Tibial nerve (tissue), 3 donors: ENCODE measurements at regions not wholly inside any gene's neighbourhood (a gene's known extent, or its start where the extent isn't known, plus 50 kb on each side); places are given as distances from the start of the nearest gene placed in this dataset.

Experiments
- CTCF ChIP-seq, 5 experiments: fragments of 200-600 bp in 3 of 5; fragments of 450-650 bp in 2 of 5; sonication (generic) in 3 of 5; IDR thresholded peaks; one replicate each; pipeline ENCODE4 v1.5.1; 2016 to 2019; ENCODE audit warnings: antibody characterized with exemption in 5 of 5, mild to moderate bottlenecking in 3 of 5, moderate library complexity in 2 of 5
- POLR2A ChIP-seq, 2 donors: fragments of 450-650 bp; IDR thresholded peaks; one replicate each; pipeline ENCODE4 v1.6.1; 2017; ENCODE audit warnings: antibody characterized with exemption in 2 of 2, mild to moderate bottlenecking in 2 of 2, moderate library complexity in 2 of 2

GRCh38 chr7:138243836-138244235, 167.6 kb downstream of the AKR1D1 start:
- TF ChIP-seq CTCF (IDR thresholded peaks at IDR 0.05) (no peak), POLR2A (IDR thresholded peaks at IDR 0.05) (no peak)
